Epithelial cell of esophagus (primary cell): ENCODE measurements at regions not wholly inside any gene's neighbourhood (a gene's known extent, or its start where the extent isn't known, plus 50 kb on each side); places are given as distances from the start of the nearest gene placed in this dataset.
"Not testable (repeated sequence)": the region's sequence is repeated elsewhere in the genome, so short reads cannot be mapped to it uniquely, and the experiment has no call there.

ENCODE experiments used
- DNase-seq: peaks from one replicate; pipeline ENCODE4 v3.0.0; 2010; ENCODE audit warnings: low read depth
- H3K4me3 ChIP-seq: 2 replicates; pipeline ENCODE4 v1.5.1; 2011; ENCODE audit warnings: mild to moderate bottlenecking, low read length, control low read depth
- CTCF ChIP-seq: IDR thresholded peaks from 2 replicates; pipeline ENCODE4 v1.5.1; 2011; ENCODE audit warnings: low read depth, mild to moderate bottlenecking, low read length, control low read depth, inconsistent platforms; ENCODE audit not compliant: insufficient read depth; ENCODE audit errors: missing control alignments

GRCh38 chr17:37815536-37815935, 70.7 kb upstream of the HNF1B start:
- TF ChIP-seq CTCF, result no peak
- no peak overlapping the region for H3K4me3 ChIP-seq
- no peak for DNase-seq

- peak; percentile 61 for DNase-seq
- H3K4me3 ChIP-seq, result no peak overlapping the region
- TF ChIP-seq CTCF, result no peak
Observed at GRCh38 chr17:37813751-37814150, 68.9 kb upstream of the HNF1B start.

GRCh38 chr17:37808846-37809245, 64.0 kb upstream of the HNF1B start:
- not testable (repeated sequence) for DNase-seq, H3K4me3 ChIP-seq

GRCh38 chr17:37802712-37803416, 58.0 kb upstream of the HNF1B start:
- no peak for DNase-seq
- TF ChIP-seq CTCF, result no peak
- H3K4me3 ChIP-seq, result no peak overlapping the region

GRCh38 chr17:37802061-37802595, 57.3 kb upstream of the HNF1B start:
- H3K4me3 ChIP-seq, result no peak overlapping the region
- no peak for DNase-seq
- TF ChIP-seq CTCF, result no peak

- no peak for DNase-seq
- TF ChIP-seq CTCF, result no peak
- H3K4me3 ChIP-seq, result no peak overlapping the region
Observed at GRCh38 chr17:37801171-37801570, 56.3 kb upstream of the HNF1B start.

- H3K4me3 ChIP-seq, result no peak overlapping the region
- no peak for TF ChIP-seq CTCF
- no peak for DNase-seq
Observed at GRCh38 chr17:37797206-37797605, 52.3 kb upstream of the HNF1B start.
